ENCODE measurements at regions not wholly inside any gene's neighbourhood (a gene's known extent, or its start where the extent isn't known, plus 50 kb on each side); places are given as distances from the start of the nearest gene placed in this dataset.

DNA sequence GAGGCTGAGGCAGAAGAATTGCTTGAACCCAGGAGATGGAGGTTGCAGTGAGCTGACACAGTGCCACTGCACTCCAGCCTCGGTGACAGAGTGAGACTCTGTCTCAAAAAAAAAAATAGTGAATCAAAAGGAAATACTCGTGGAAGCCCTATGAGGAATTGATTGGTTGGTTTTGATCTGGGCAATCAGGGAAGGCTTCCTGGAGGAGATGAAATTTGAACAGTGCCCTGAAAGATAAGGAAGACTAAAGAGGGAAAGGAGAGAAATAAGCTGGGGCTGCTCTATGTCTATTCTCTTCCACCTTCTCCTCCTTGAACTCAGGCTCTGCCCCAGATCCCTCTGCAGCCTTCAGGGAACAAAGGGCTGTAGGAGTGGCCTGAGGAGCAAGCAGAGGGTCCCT, 54.1 kb downstream of the IRF2BPL start:
- DNase-seq = no peak

DNA sequence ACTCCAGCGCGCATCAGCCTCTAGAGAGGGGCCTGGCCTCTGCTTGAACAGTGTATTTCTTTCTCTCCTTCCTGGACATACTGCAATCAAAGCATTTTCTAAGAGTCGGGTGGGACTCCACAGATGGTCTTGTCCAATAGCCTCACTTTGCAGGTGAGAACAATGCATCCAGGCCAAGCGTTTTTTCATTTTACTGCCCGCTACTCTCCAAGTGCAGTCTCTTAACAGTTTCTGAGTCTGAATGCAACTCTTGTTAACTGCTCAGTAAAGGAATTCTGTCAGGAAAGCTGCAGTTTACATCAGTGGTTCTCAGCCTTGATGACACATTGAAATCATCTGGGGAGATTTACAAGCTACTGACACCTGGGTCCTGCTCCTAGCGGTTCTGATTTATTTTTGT, 57.0 kb downstream of the IRF2BPL start:
- no peak for DNase-seq

DNA sequence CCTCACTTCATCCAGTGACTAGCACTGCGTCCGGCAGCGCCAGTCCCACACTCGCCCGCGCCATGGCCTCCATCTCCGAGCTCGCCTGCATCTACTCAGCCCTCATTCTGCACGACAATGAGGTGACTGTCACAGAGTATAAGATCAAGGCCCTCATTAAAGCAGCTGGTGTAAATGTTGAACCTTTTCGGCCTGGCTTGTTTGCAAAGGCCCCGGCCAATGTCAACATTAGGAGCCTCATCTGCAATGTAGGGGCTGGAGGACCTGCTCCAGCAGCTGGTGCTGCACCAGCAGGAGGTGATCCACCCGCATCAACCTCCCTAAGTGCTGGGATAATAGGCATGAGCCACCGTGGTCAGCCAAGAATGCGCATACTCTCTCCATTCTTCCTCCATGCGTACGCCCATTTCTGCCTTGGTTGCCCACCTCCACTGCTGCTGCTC, 59.9 kb downstream of the IRF2BPL start:
- DNase-seq = no peak

DNA sequence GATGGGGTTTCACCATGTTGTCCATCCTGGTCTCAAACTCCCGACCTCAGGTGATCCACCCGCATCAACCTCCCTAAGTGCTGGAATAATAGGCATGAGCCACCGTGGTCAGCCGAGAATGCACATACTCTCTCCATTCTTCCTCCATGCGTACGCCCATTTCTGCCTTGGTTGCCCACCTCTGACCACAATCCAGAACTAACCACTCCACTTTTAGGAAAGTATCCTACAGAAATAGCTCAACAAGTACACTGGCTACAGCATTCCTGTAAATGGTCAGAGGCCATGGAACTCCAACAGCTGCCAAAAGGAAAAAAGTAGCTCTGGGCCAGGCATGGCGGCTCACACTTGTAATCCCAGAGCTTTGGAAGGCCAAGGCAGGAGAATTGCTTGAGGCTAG, 60.7 kb downstream of the IRF2BPL start:
- DNase-seq = no peak

DNA sequence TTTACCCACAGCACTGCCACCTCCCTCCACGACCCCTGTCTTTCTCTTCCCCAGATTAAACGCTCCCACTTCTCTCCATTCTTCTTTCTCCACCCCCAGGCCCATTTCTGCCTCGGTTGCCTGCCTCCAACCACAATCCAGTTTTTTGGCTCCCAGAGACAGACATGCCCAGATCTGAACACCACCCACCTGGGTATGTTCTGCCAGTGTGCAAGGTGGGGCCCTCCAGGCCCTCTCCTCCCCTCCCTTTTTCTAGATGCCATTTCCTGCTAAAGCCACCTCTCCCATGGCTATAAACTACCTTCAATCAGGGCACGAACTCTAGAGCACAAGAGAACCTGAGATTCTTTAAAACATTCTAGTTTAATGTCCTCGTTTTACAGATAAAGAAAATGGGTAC, 63.3 kb downstream of the IRF2BPL start:
- DNase-seq = no peak

DNA sequence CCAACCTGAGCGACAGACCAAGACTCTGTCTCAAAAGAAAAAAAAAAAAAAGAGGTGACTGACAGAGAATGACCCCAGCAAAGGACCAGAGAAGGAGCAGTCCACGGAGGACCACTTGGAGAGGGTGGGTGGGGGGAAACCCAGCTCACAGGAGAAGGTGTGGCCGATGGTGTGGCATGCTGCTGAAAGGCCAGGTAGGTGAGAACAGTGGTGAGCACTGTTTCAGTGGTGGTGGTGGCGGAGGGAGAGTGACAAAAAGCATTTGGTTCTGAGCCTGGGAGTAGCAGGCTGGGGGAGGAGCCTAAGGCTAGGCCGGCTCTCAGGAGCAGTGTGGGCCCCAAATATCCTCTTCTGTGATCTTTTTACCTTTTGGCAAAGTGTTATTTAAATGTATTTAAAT, 63.8 kb downstream of the IRF2BPL start:
- DNase-seq = no peak

DNA sequence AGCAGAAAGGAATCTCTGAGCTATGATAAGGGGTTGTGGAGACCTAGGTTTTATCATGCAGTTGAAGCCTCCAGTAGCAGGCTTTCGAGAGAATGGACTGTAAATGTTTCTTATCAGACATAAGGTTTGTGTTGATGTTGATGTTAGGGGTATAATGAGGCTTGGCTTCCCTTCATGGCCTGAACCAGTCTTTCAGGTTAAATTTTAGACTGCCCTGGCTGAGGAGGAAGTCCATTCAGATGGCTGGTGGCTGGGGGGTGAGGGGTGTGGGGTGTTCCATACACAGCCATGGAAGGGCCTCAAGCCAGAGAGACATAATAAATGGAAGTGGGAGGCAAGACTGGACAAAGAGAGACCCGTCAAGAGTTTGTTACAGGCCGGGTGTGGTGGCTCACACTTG, 65.1 kb downstream of the IRF2BPL start:
- no peak for DNase-seq

DNA sequence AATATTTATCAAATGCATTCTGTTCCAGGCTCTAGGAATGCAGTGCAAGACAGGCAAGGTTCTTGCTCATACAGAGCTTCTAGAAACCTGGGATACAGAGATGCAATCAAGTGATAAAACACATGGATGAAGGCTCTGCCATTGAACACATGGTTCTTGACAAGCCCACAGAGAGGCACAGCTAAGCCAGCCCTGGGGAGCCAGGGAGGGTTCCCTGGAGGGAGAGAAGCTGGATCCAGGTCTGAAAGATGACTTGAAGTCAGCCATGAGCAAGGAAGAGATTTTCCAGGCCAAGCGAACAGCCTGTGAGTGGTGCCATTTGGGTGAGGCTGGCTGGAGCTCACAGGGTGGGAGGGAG, 66.2 kb downstream of the IRF2BPL start:
- DNase-seq = no peak

DNA sequence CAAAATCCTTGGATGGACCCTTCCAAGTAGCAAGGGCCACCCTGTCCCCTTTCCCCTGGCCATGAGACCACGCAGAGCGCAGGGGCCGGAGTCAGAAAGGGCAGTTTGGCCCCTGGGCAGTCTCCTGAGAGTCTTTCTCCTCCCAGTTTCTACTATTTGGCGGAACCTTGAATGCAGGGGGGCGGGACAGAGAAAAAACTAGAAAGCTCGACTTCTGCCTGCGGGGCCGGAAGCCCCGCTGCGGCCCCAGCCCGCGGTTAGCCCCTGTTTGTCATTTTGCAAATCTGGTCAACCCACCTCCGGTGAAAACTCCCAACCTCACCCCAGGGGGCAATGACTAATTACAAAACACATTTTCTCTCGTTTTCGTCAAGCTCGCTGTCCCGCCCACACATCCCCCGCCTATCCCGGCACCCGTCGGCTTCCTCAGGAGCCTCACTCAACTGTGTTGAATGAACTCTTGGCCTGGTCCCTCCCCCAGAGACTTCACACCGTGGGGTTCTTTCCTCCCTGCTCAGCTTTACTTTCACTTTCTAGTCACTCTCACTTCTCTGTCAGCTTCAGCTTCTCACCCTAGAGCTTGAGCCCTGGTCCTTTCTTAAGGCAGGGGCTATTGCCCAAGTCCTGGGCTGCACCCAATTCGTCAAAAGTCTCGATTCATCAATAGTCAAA, 66.7 kb downstream of the IRF2BPL start:
- DNase-seq = peak; percentile 99

DNA sequence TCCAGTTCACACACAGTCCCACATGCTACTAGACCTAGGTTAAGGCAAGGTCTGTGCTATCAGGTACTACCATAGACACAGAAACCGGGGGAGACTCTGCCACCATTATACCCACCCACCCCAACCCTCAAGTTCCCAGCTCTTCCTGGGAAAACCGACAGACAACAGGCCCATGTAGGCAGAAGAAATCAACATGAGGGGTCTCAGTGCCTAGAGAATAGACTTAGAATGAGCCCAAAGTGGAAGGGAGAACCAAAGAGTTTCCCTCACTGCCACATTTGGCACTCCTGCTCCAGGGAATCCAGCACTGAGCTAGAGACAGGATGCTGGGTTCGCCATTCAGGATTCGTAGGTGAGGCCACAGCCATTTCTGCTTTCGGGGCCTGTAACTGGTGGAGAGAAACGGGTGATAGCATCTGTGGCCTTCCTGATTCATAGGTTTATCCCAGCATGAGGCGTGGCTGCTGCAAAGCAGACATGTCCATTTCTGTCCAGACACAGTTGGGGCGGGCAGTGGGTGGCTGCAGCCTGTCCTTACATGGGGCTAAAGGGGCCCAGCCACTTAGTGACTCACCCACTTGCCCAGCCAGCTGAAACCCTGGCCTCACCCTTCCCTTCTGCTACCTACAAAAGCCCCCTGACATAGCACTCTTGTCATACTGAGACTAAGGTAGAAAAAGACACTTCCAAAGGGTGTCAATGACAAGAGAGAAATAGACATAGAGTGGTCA, 69.4 kb downstream of the IRF2BPL start:
- peak; percentile 80 for DNase-seq

DNA sequence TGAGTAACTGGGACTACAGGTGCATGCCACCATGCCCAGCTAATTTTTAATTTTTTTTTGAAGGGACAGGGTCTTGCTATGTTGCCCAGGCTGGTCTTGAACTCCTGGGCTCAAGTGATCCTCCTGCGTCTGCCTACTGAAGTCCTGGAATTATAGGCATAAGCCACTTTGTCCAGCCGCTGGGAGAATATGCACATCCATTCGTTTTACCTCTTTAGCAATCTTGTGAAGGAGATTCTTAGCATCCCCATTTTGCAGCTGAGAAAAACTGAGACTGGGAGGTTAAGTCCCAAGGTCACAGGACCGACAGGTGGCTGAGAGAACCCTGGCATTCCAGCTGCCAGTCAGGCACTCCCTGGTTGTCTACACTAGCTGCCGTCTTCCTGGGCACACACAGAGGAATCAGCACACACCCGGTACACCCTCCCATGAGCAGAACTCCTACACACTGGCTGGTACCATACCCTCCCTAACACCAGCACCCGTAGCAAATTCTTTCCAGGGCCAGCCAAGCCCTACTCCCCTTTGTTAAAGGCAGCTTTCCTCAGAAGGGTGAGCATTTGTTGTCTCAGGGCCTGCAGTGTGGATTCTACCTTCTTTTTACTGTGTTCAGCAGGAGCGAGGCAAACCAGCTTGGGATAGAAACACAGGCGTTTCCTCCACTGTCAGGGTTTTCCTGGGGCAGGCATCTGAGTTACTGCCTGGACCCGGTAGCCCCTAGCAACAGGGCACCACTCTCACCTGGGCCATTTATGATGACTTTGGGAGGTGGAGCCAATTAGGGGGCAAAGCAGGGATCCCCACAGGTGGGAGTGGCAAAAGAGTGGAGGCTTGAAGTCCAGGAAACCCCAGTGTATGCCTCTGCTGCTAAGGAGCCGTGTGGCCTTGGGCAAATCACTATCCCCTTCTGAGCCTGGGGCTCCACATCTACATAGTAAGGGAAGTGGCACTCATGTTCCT, 70.2 kb downstream of the IRF2BPL start:
- DNase-seq = no peak

DNA sequence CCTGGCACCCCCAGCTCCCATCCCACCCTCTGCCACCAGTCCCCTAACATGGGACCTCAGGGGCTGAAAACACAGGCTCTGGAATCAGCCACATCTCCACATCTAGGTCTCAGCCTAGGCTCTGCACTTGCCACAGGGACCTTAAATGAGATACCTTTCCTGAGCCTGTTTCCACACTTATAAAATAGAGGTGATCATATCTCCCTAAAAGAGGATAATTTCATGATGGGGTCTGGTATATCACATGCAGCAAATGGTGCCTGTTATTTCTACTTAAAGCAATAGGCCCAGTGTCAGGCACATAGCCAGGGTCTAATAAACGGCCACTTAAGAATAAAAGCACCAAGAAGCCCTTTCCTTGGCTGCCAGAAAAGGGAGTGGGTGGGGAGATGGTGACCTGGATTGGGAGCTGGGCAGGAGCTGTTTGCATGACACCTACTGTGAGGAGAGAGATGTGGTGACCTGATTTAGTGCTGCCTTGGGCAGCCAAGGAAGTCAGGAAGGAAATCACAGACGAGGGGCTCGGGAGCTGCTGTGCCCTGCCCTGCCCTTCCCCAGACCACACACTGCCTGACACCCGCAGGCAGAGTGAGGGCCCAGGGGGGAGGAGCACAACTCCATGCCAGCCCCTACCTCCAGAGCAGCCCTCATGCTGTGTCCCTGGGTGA, 71.2 kb downstream of the IRF2BPL start:
- no peak for DNase-seq

DNA sequence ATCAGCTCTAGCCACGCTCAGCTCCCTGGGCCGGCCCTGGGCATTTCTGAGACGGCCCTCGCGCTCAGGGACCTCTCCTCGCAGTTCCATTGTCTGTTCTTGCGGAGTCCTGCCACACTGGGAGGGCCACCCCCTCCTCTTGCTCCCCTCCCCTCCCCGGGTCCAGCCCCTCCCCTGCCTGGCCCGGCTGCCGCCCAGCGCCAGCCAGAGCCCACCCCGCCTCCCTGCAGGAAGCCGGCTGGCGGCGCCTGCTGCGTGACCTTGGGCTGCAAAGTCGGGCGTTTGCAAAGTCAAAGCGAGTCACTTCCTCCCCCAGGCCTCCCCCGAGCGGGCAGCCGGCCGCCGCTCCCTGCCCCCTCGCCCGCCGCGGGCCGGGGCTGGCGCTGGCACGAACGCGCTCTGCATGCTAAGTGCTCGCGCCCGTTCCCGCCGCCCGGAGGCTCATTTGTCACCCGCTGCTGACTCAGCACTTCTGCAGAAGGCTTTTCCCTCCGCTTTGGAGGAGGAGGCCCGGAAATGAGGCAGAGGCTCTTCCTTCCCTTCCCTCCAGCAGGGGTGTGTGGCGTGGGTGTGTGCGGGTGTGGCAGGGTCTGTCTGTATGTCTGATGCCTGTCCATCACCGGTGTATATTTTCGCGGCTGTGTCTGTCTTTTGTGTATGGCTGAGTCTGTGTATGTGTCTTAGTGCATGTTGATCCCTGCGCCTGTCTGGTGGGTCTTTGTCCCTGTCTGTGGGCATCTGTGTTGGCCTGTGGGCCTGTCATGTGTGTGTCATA, 72.0 kb downstream of the IRF2BPL start:
- peak; percentile 97 for DNase-seq

DNA sequence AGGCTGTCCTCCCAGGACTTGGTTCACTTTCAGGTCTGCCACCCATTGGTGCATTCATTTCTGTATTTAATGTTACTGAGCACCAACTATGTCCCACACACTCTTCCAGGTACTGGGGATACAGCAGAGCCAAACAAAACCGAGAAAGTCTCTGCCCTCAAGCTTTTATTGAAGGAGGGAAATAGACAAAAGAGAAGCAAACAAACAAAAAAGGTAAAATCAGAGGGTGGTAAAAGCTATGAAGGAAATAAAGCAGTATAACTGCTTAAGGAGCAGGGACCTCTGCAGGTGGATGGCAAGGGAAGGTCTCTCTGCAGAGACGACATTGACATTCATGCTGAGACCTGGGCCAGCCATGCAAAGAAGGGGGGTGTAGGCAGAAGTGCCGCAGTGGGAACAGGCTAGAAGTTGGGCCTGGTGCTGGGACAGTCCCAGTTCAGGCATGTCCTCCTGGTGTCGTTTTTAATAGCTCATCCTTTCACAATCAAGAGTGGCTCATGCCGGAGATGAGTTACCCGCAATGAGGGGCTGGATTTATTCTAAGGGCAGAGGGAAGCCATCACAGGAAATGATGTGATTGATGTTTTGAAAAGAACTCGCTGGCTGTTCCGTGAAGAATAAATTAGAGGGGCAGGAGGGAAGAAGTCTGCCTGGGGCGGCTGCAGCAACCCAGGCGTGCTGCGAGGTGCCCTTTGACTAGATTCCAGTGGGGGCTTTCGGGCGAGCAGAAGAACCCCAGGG, 72.8 kb downstream of the IRF2BPL start:
- peak; percentile 75 for DNase-seq

DNA sequence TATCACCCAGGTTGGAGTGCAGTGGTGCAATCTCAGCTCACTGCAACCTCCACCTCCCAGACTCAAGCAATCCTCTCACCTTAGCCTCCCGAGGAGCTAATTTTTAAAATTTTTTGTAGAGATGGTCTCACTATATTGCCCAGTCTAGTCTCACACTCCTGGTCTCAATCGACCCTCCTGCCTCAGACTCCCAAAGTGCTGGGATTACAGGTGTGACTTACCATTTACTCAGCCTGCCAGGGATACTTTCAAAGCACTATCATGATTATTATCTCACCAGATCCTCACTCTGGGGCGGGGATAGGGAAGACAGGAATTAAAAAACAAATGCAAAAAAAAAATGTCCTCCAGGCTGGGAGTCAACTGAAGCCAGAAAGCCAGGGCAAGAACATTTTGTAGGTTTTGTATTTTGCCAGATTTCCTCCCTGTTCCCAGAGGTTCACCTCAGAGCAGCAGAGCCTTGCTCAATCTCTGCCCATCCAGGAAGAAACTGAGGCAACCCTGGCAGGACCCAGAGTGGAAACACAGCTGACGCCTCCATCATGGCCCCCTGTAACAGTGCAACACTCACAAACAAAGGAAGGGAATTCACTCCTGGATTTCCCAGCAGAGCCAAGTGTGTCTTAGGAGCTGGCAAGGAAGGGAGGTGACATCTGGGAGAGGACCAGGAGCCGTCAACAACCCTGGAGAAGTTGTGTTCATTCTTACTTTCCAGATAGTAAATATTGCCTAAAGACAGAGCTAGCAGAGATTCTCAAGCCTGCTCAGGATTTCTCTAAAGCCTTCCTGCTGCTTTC, 73.9 kb downstream of the IRF2BPL start:
- DNase-seq = no peak

DNA sequence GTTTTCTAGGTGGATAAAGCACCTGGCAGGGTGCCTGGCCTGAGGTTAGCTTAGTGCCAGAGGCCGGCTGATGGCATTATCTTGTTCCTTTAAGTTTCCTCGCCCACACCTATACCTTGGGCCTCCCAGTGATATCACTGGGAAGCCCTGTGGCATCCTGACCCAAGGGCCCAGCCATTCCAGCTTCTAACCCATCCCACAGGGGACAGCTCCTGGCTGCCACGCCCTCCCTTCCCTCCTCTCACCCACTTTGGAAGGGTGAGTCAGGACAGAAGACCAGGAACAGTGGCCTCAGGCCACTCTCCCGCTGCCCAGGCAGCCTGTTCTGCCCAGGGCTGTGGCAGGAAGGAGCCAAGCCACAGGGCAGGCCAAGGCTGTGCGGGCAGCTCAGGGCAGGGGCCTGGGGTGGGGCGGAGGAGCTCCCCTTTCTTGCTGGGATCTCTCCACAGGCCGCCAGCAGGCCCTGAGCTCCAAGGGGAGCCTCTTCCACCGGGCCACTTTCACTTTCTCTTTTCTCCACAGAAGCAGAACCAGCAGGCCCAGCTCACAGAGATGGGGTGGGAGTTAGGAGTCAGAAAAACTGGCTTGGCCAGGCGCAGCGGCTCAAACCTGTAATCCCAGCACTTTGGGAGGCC, 75.1 kb downstream of the IRF2BPL start:
- peak; percentile 93 for DNase-seq

DNA sequence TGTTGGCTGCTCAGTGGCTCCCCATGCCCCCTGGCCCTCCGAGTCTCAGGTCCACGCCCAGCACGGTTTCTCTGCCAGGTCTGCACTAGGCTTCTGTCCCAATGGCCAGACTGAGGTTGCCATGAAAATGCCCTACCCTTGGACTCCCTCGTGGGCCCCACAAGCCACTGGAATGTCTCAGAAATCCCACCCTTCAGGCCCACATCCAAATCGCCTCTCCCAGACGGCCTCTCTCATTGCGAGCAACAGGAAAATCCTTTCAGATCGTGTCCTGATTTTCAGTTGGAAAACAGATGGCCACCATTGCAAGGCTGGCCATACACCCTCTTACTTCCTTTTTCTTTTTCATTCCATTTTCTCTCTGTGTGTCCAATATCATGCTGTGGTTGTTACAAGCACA, 77.3 kb downstream of the IRF2BPL start:
- no peak for DNase-seq

DNA sequence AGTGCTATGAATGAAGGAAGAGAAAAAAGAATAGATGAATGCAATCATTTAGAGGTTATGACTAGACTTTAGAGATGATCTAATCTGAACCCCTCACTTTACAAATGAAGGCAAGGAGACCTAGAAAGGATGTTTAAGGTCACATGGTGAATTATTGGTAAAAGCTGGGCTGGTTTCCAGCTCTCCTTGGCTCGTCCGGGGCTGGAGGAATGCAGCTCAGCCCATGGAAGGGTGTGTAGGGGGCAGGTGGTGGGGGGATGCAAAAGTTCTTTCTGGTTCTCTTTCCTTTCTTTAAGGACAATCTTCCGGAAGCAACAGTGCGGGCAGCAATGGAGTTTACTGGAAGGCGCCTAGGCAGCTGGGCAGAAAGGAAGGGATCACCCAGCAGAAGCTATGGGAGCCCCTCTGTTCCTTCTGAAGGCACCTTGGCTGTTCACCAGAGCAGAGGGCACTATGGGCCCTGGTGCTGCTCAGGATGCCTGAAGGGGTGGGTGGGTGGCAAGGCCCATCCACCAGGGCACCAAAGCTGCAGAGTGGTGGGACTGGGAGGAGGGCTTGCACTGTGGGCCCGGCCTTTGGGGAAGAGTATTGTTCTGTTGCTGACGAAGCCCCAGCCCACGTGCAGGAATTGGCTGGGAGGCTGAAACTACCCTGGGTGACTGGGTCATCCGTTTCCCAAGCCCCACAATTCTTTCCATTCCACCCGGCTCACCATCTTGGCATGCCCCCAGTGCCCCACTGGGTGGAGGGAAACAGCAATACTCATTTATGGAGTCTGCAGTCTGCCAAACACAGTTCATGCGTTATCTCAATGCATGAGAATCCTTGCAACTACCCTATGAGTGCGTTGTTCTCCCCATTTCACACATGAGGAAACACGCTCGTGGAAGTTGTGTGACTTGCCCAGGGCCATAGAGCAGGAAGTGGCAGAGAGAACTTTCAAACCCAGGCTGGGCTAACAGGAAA, 78.2 kb downstream of the IRF2BPL start:
- peak; percentile 67 for DNase-seq

DNA sequence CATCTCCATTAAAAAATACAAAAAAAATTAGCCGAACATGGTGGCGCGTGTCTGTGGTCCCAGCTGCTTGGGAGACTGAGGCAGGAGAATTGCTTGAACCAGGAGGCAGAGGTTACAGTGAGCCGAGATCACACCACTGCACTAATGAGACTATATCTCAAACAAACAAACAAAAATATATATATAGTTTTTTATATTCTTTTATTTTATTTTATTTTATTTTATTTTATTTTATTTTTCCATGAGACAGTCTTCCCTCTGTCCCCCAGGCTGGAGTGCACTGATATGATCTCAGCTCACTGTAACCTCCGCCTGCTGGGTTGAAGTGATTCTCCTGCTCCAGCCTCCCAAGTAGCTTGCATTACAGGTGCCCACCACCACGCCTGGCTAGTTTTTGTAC, 79.5 kb downstream of the IRF2BPL start:
- DNase-seq = no peak

All from EL (cell line).